OCI-LY3 (cell line): ENCODE measurements at regions not wholly inside any gene's neighbourhood (a gene's known extent, or its start where the extent isn't known, plus 50 kb on each side); places are given as distances from the start of the nearest gene placed in this dataset.

Experiments
- EZH2phosphoT487 ChIP-seq: fragments of 200-600 bp; shearing (Covaris generic); IDR thresholded peaks from 2 replicates; pipeline ENCODE4 v1.6.1; 2018; ENCODE audit warnings: antibody characterized with exemption, mixed run types, low read depth
- TF ChIP-seq, protein P1 (sequence below): fragments of 200-600, 300-600 bp; sonication (generic); IDR thresholded peaks from 2 replicates; pipeline ENCODE4 v1.5.1; 2014; ENCODE audit warnings: antibody characterized with exemption, low read length, low read depth

GRCh38 chr4:180993244-180993836 is 1249.9 kb upstream of the TENM3 start:
- TF ChIP-seq, protein P1, sequence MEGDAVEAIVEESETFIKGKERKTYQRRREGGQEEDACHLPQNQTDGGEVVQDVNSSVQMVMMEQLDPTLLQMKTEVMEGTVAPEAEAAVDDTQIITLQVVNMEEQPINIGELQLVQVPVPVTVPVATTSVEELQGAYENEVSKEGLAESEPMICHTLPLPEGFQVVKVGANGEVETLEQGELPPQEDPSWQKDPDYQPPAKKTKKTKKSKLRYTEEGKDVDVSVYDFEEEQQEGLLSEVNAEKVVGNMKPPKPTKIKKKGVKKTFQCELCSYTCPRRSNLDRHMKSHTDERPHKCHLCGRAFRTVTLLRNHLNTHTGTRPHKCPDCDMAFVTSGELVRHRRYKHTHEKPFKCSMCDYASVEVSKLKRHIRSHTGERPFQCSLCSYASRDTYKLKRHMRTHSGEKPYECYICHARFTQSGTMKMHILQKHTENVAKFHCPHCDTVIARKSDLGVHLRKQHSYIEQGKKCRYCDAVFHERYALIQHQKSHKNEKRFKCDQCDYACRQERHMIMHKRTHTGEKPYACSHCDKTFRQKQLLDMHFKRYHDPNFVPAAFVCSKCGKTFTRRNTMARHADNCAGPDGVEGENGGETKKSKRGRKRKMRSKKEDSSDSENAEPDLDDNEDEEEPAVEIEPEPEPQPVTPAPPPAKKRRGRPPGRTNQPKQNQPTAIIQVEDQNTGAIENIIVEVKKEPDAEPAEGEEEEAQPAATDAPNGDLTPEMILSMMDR, result peak; percentile 15; the same call in 1 of the 2 replicates
- TF ChIP-seq EZH2phosphoT487, result no peak
